ENCODE measurements at regions not wholly inside any gene's neighbourhood (a gene's known extent, or its start where the extent isn't known, plus 50 kb on each side); places are given as distances from the start of the nearest gene placed in this dataset.

DNA sequence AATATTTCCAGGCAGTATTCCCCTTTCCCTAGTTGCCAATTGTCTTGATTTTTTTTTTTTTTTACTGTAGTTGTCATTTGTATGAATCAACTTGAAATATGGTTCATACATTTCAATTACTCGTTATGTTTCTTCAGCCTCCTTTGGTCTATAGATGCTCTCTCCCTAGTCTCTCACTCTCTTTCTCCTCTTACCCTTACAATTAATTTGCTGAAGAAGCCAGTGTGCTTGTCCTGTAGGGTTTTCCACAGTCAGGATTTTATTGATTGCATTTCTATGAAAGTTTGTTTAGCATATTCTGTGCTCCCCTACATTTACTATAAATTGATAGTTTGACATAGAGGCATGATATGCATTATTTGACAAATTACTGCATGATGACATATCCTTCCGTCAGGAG lies 112.0 kb upstream of the PRKCQ start:
- H3K36me3 ChIP-seq (ENCODE audit: control insufficient read depth, insufficient read depth, low read length): no peaks in the 10 kb centered on the region
- H3K36me3 Mint-ChIP-seq (ENCODE audit: insufficient read depth, unreplicated experiment): no peaks in the 10 kb centered on the region
- TF ChIP-seq, protein P1, sequence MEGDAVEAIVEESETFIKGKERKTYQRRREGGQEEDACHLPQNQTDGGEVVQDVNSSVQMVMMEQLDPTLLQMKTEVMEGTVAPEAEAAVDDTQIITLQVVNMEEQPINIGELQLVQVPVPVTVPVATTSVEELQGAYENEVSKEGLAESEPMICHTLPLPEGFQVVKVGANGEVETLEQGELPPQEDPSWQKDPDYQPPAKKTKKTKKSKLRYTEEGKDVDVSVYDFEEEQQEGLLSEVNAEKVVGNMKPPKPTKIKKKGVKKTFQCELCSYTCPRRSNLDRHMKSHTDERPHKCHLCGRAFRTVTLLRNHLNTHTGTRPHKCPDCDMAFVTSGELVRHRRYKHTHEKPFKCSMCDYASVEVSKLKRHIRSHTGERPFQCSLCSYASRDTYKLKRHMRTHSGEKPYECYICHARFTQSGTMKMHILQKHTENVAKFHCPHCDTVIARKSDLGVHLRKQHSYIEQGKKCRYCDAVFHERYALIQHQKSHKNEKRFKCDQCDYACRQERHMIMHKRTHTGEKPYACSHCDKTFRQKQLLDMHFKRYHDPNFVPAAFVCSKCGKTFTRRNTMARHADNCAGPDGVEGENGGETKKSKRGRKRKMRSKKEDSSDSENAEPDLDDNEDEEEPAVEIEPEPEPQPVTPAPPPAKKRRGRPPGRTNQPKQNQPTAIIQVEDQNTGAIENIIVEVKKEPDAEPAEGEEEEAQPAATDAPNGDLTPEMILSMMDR (IDR thresholded peaks at IDR 0.05; ENCODE audit: insufficient read depth in 1 of 2, low read depth in 1 of 2, low read length in 1 of 2, severe bottlenecking in 1 of 2, unreplicated experiment in 1 of 2): no peak
- no peaks in the 10 kb centered on the region for H3K27me3 ChIP-seq (replicated peaks; ENCODE audit: control insufficient read depth, insufficient read depth, low read length)
- H3K9me3 ChIP-seq: no peaks in the 10 kb centered on the region
- peaks cover 26% of the 10 kb centered on the region for H3K27me3 Mint-ChIP-seq (ENCODE audit: insufficient read depth, unreplicated experiment)
- intact Hi-C loops (cut with micrococcal nuclease; ENCODE audit: unreplicated experiment): no loop called here
- H3K9me3 Mint-ChIP-seq (ENCODE audit: unreplicated experiment): no peaks in the 10 kb centered on the region
- H3K4me3 Mint-ChIP-seq (ENCODE audit: unreplicated experiment): no peak overlapping the region
- no TSS peak for BruUV-seq (replicated peaks)
- no peaks in the 10 kb centered on the region for H3K4me1 ChIP-seq
- H3K4me1 Mint-ChIP-seq (ENCODE audit: low read depth, unreplicated experiment): no peaks in the 10 kb centered on the region
- CTCF ChIA-PET: interaction anchor here (0.6 kb wide), 1 partner anchor 25 kb away, joined by 3 read pairs; no protein-coding TSS in a partner anchor
- POLR2A ChIA-PET: no interaction called here
- no peak overlapping the region for H3K4me3 ChIP-seq (ENCODE audit: low read depth, low read length)
- DNase-seq: no peak
- H3K27ac Mint-ChIP-seq (ENCODE audit: unreplicated experiment): no peak overlapping the region

DNA sequence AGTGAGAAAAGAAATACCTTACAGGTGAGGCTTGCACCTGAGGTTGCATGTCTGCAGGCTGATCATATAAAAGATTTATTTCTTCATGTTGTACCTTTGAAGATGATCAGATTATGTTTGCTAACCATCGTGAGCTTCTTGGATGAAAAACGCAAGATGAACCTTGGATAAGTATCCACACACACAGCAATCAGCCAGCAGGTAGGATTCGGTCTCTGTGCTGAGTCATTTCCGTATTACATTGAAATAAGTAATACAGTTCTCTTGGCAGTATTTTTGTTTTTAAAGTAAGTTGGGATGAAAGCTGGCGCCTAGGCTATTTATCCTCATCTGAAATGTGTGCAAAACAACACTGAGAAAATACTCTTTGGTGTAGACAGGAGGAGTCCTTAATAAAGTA lies 109.0 kb upstream of the PRKCQ start:
- no TSS peak for BruUV-seq (replicated peaks)
- Histone ChIP-seq H3K9me3 (no peaks in the 10 kb centered on the region), H3K4me3 (ENCODE audit: low read depth, low read length) (no peak overlapping the region), H3K27me3 (replicated peaks; ENCODE audit: control insufficient read depth, insufficient read depth, low read length) (no peaks in the 10 kb centered on the region), H3K36me3 (ENCODE audit: control insufficient read depth, insufficient read depth, low read length) (no peaks in the 10 kb centered on the region), H3K4me1 (no peaks in the 10 kb centered on the region)
- no peaks in the 10 kb centered on the region for H3K36me3 Mint-ChIP-seq (ENCODE audit: insufficient read depth, unreplicated experiment)
- ChIA-PET CTCF (no interaction called here), POLR2A (no interaction called here)
- TF ChIP-seq, protein P1 (IDR thresholded peaks at IDR 0.05; ENCODE audit: insufficient read depth in 1 of 2, low read depth in 1 of 2, low read length in 1 of 2, severe bottlenecking in 1 of 2, unreplicated experiment in 1 of 2): no peak
- DNase-seq: no peak
- no peak overlapping the region for H3K4me3 Mint-ChIP-seq (ENCODE audit: unreplicated experiment)
- intact Hi-C loops (cut with micrococcal nuclease; ENCODE audit: unreplicated experiment): no loop called here
- H3K27me3 Mint-ChIP-seq (ENCODE audit: insufficient read depth, unreplicated experiment): peaks cover 29% of the 10 kb centered on the region
- no peak overlapping the region for H3K27ac Mint-ChIP-seq (ENCODE audit: unreplicated experiment)
- H3K9me3 Mint-ChIP-seq (ENCODE audit: unreplicated experiment): no peaks in the 10 kb centered on the region
- no peaks in the 10 kb centered on the region for H3K4me1 Mint-ChIP-seq (ENCODE audit: low read depth, unreplicated experiment)

DNA sequence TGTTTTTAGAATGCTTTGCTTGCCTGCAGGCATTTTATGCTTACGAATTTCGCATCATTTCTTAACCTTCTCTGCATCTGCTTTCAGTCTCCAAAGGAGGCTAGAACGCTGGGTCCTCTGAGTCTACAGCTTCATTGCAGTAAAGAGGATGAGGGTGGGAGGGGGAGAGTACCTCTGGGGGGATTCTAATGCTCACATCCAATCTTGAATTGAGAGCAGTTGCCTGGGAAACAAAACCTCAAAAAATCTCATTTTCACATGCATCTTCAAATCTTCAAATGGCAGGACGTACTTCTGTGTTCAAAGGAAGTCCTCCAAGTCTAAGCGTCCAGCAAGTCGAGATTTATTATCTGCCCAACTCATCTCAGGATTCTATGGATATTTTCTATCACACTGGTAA lies 100.7 kb upstream of the PRKCQ start:
- Mint-ChIP-seq H3K36me3 (ENCODE audit: insufficient read depth, unreplicated experiment) (no peaks in the 10 kb centered on the region), H3K4me3 (ENCODE audit: unreplicated experiment) (no peak overlapping the region), H3K9me3 (ENCODE audit: unreplicated experiment) (no peaks in the 10 kb centered on the region), H3K4me1 (ENCODE audit: low read depth, unreplicated experiment) (no peaks in the 10 kb centered on the region), H3K27me3 (ENCODE audit: insufficient read depth, unreplicated experiment) (peaks cover 37% of the 10 kb centered on the region), H3K27ac (ENCODE audit: unreplicated experiment) (no peak overlapping the region)
- Histone ChIP-seq H3K4me3 (ENCODE audit: low read depth, low read length) (no peak overlapping the region), H3K9me3 (no peaks in the 10 kb centered on the region), H3K4me1 (no peaks in the 10 kb centered on the region), H3K36me3 (ENCODE audit: control insufficient read depth, insufficient read depth, low read length) (no peaks in the 10 kb centered on the region), H3K27me3 (replicated peaks; ENCODE audit: control insufficient read depth, insufficient read depth, low read length) (no peaks in the 10 kb centered on the region; the same call in 1 of the 2 replicates)
- POLR2A ChIA-PET: no interaction called here
- TF ChIP-seq, protein P1 (IDR thresholded peaks at IDR 0.05; ENCODE audit: insufficient read depth in 1 of 2, low read depth in 1 of 2, low read length in 1 of 2, severe bottlenecking in 1 of 2, unreplicated experiment in 1 of 2): no peak
- BruUV-seq (replicated peaks): no TSS peak
- intact Hi-C loops (cut with micrococcal nuclease; ENCODE audit: unreplicated experiment): no loop called here
- CTCF ChIA-PET: no interaction called here
- DNase-seq: no peak
